SK-N-SH (cell line): ENCODE measurements at regions not wholly inside any gene's neighbourhood (a gene's known extent, or its start where the extent isn't known, plus 50 kb on each side); places are given as distances from the start of the nearest gene placed in this dataset.

Source experiments
- CTCF ChIA-PET: fragments of 300-600, 350-600 bp; formaldehyde crosslinking; extraction: SDS; loops from one replicate; lab custom pipeline; 2021; lab: Yijun Ruan, JAX
- POLR2A ChIA-PET: fragments of 350-600 bp; sonication (Branson Sonifier 250); formaldehyde crosslinking; extraction: SDS; loops from one replicate; lab custom pipeline; 2020; ENCODE audit warnings: antibody characterized with exemption, inconsistent platforms; lab: Yijun Ruan, JAX
- DNase-seq: peaks from one replicate; pipeline ENCODE4 v3.0.0; 2012
- H2AFZ ChIP-seq: fragments of 200-600 bp; sonication (generic); 2 replicates; pipeline ENCODE4 v1.8.1; 2016; ENCODE audit warnings: antibody characterized with exemption, mild to moderate bottlenecking, low read depth
- H3F3A ChIP-seq: fragments of 200-600 bp; sonication (generic); replicated peaks from 2 replicates; pipeline ENCODE3; 2016; ENCODE audit warnings: antibody characterized with exemption, mild to moderate bottlenecking; ENCODE audit not compliant: insufficient read depth
- H3K27ac ChIP-seq, 2 experiments: fragments of 200-500 bp in 1 of 2; fragments of 200-600 bp in 1 of 2; sonication (Bioruptor generic) in 1 of 2; sonication (generic), shearing (Covaris generic) in 1 of 2; 2 replicates each; pipeline versions ENCODE4 v1.5.1 to v1.6.1; 2014 to 2016; ENCODE audit warnings: low read depth in 2 of 2, inconsistent platforms in 1 of 2, low read length in 1 of 2, mild to moderate bottlenecking in 1 of 2, mixed read lengths in 1 of 2
- H3K27me3 ChIP-seq: fragments of 200-600 bp; sonication (generic), shearing (Covaris generic); 2 replicates; pipeline ENCODE4 v1.6.1; 2016; ENCODE audit warnings: mixed run types; ENCODE audit not compliant: insufficient read depth
- H3K36me3 ChIP-seq, 2 experiments: fragments of 200-500 bp in 1 of 2; fragments of 200-600 bp in 1 of 2; sonication (Bioruptor generic) in 1 of 2; sonication (generic) in 1 of 2; replicated peaks in 1 of 2; 2 replicates each; pipeline versions ENCODE3 to v1.5.1; 2014 to 2016; ENCODE audit warnings: low read length in 1 of 2, mild to moderate bottlenecking in 1 of 2; ENCODE audit not compliant: insufficient read depth in 2 of 2, control insufficient read depth in 1 of 2
- H3K4me1 ChIP-seq, 2 experiments: fragments of 200-500 bp in 1 of 2; fragments of 200-600 bp in 1 of 2; sonication (Bioruptor generic) in 1 of 2; sonication (generic), shearing (Covaris generic) in 1 of 2; 2 replicates each; pipeline versions ENCODE4 v1.5.1 to v1.6.1; 2014 to 2016; ENCODE audit warnings: low read depth in 1 of 2, low read length in 1 of 2, mixed run types in 1 of 2; ENCODE audit not compliant: insufficient read depth in 2 of 2, control insufficient read depth in 1 of 2
- H3K4me2 ChIP-seq: fragments of 200-600 bp; sonication (generic), shearing (Covaris generic); 2 replicates; pipeline ENCODE4 v1.6.1; 2017; ENCODE audit warnings: mixed run types
- H3K4me3 ChIP-seq, 2 experiments: fragments of 200-500 bp in 1 of 2; fragments of 200-600 bp in 1 of 2; sonication (Bioruptor generic) in 1 of 2; sonication (generic), shearing (Covaris generic) in 1 of 2; 2 replicates each; pipeline versions ENCODE4 v1.5.1 to v1.8.1; 2014 to 2016; ENCODE audit warnings: low read depth in 2 of 2, inconsistent platforms in 1 of 2, low read length in 1 of 2, mild to moderate bottlenecking in 1 of 2, mixed read lengths in 1 of 2, moderate library complexity in 1 of 2
- H3K79me2 ChIP-seq: fragments of 200-600 bp; sonication (generic); 2 replicates; pipeline ENCODE4 v1.8.1; 2017; ENCODE audit warnings: mild to moderate bottlenecking; ENCODE audit not compliant: insufficient read depth
- H3K9ac ChIP-seq: fragments of 200-600 bp; sonication (generic); 2 replicates; pipeline ENCODE4 v1.6.1; 2017; ENCODE audit warnings: mixed run types
- H3K9me2 ChIP-seq: fragments of 200-600 bp; sonication (generic); 2 replicates; pipeline ENCODE4 v1.6.1; 2017; ENCODE audit warnings: mixed run types
- H3K9me3 ChIP-seq: fragments of 200-600 bp; sonication (generic); 2 replicates; pipeline ENCODE4 v1.6.1; 2017; ENCODE audit warnings: mixed run types, mild to moderate bottlenecking, moderate library complexity
- H4K20me1 ChIP-seq: fragments of 200-600 bp; sonication (generic); 2 replicates; pipeline ENCODE4 v1.6.1; 2017; ENCODE audit warnings: mild to moderate bottlenecking, mixed run types; ENCODE audit not compliant: insufficient read depth
- EZH2phosphoT487 ChIP-seq: fragments of 200-600 bp; sonication (generic); IDR thresholded peaks from 2 replicates; pipeline ENCODE4 v1.6.1; 2017; ENCODE audit warnings: low read depth, mixed run types, mild to moderate bottlenecking, antibody characterized with exemption, moderate library complexity, borderline replicate concordance
- FOXM1 ChIP-seq: IDR thresholded peaks from 2 replicates; pipeline ENCODE4 v1.4.0; 2012; ENCODE audit warnings: low read depth, mild to moderate bottlenecking
- GABPA ChIP-seq: IDR thresholded peaks from 2 replicates; pipeline ENCODE4 v1.4.0; 2012; ENCODE audit warnings: low read depth, mild to moderate bottlenecking
- MAX ChIP-seq: IDR thresholded peaks from 2 replicates; pipeline ENCODE4 v1.4.0; 2012; ENCODE audit warnings: low read depth
- MEF2A ChIP-seq: IDR thresholded peaks from 2 replicates; pipeline ENCODE4 v1.4.0; 2012; ENCODE audit warnings: low read depth, borderline replicate concordance
- MXI1 ChIP-seq: IDR thresholded peaks from 2 replicates; pipeline ENCODE4 v1.6.1; 2012; ENCODE audit warnings: mild to moderate bottlenecking, low read depth, low read length, improper control_type of control experiment
- PBX3 ChIP-seq: IDR thresholded peaks from 2 replicates; pipeline ENCODE4; 2012
- RFX5 ChIP-seq: IDR thresholded peaks from 2 replicates; pipeline ENCODE4 v1.6.1; 2012; ENCODE audit warnings: mild to moderate bottlenecking, improper control_type of control experiment, low read length
- SIN3A ChIP-seq: IDR thresholded peaks from 2 replicates; pipeline ENCODE4 v1.6.1; 2012; ENCODE audit warnings: low read depth, mild to moderate bottlenecking, low read length, moderate library complexity, borderline replicate concordance
- TCF12 ChIP-seq: IDR thresholded peaks from 2 replicates; pipeline ENCODE4 v1.4.0; 2012
- TEAD4 ChIP-seq: IDR thresholded peaks from 2 replicates; pipeline ENCODE4 v1.4.0; 2012; ENCODE audit warnings: mild to moderate bottlenecking, borderline replicate concordance; ENCODE audit not compliant: insufficient read depth
- USF1 ChIP-seq: IDR thresholded peaks from 2 replicates; pipeline ENCODE4 v1.4.0; 2012; ENCODE audit warnings: low read depth, borderline replicate concordance
- YY1 ChIP-seq: IDR thresholded peaks from 2 replicates; pipeline ENCODE4 v1.4.0; 2012; ENCODE audit warnings: low read depth, mild to moderate bottlenecking
- ZBTB33 ChIP-seq: IDR thresholded peaks from 2 replicates; pipeline ENCODE4 v1.4.0; 2012; ENCODE audit warnings: low read depth, borderline replicate concordance
- WGBS: methylation state at CpG from one replicate; pipeline ENCODE4 v1.1.6; 2017; ENCODE audit warnings: low lambda C conversion rate; 5-methylcytosine and 5-hydroxymethylcytosine counted together
- TF ChIP-seq, protein P1 (sequence below): IDR thresholded peaks from 2 replicates; pipeline ENCODE4 v1.6.1; 2012; ENCODE audit warnings: mild to moderate bottlenecking, low read depth, low read length, moderate library complexity

- Histone ChIP-seq H3K4me2 (no peak overlapping the region), H2AFZ (no peak overlapping the region), H3K9me2 (no peaks in the 10 kb centered on the region), H3K27me3 (no peaks in the 10 kb centered on the region), H3F3A (no peaks in the 10 kb centered on the region), H3K79me2 (no peaks in the 10 kb centered on the region), H3K4me3 (no peak overlapping the region), H3K36me3 (no peaks in the 10 kb centered on the region), H3K27ac (no peak overlapping the region), H3K9ac (no peak overlapping the region), H4K20me1 (no peaks in the 10 kb centered on the region), H3K4me1 (peaks cover 0 to 2% of the 10 kb centered on the region in 2 experiments; a peak in 1 of 4 replicates), H3K9me3 (no peaks in the 10 kb centered on the region)
- POLR2A ChIA-PET = interaction anchor here (0.7 kb wide), 1 partner anchor 1029 kb away, joined by 3 read pairs; no protein-coding TSS in a partner anchor
- no peak for DNase-seq
- TF ChIP-seq MAX (no peak), MXI1 (no peak), FOXM1 (no peak), TCF12 (no peak), EZH2phosphoT487 (no peak), TEAD4 (no peak), RFX5 (no peak), ZBTB33 (no peak), PBX3 (no peak), SIN3A (no peak)
- 47% methylated on average over 8 of the region's 8 CpGs for WGBS
- CTCF ChIA-PET = interaction anchor here (0.9 kb wide), 1 partner anchor 69 kb away, joined by 3 read pairs; no protein-coding TSS in a partner anchor
Measured at GRCh38 chr4:79023799-79024770, 84.8 kb upstream of the PAQR3 start.

DNA sequence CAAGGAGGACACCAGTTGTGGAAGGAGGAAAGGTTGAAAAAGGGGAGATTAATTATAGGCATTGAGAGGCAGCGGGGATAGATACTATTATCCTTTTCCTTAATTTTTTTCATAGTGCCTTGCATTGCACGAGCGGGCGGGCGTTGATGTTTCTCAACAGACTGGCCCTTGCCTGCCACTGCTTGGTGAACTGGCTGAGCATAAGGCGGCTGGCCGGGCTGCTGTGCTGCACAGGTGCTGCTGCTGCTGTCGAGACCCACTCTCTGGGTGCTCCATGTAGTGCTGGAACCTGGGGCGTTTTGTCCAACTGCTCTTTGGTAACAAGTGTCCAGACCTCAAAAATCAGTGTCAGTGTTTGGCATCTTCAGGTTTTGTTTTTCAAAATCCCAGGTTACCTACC lies 83.3 kb upstream of the PAQR3 start:
- 72% methylated on average over 8 of the region's 9 CpGs for WGBS

More for the DNA sequence above, 83.3 kb upstream of the PAQR3 start:
- Histone ChIP-seq H3K9ac (no peak overlapping the region), H3K4me3 (no peak overlapping the region), H3K27ac (no peak overlapping the region), H3K36me3 (no peaks in the 10 kb centered on the region), H2AFZ (no peak overlapping the region), H3K4me1 (peaks cover 0 to 2% of the 10 kb centered on the region in 2 experiments; a peak in 1 of 4 replicates), H3K27me3 (no peaks in the 10 kb centered on the region), H3K4me2 (no peak overlapping the region), H4K20me1 (no peaks in the 10 kb centered on the region), H3K9me3 (no peaks in the 10 kb centered on the region), H3K9me2 (no peaks in the 10 kb centered on the region), H3K79me2 (no peaks in the 10 kb centered on the region), H3F3A (no peaks in the 10 kb centered on the region)
- POLR2A ChIA-PET = no interaction called here
- TF ChIP-seq GABPA (no peak), TCF12 (no peak), YY1 (no peak), MEF2A (no peak), SIN3A (no peak), USF1 (no peak), PBX3 (no peak)
- TF ChIP-seq, protein P1, sequence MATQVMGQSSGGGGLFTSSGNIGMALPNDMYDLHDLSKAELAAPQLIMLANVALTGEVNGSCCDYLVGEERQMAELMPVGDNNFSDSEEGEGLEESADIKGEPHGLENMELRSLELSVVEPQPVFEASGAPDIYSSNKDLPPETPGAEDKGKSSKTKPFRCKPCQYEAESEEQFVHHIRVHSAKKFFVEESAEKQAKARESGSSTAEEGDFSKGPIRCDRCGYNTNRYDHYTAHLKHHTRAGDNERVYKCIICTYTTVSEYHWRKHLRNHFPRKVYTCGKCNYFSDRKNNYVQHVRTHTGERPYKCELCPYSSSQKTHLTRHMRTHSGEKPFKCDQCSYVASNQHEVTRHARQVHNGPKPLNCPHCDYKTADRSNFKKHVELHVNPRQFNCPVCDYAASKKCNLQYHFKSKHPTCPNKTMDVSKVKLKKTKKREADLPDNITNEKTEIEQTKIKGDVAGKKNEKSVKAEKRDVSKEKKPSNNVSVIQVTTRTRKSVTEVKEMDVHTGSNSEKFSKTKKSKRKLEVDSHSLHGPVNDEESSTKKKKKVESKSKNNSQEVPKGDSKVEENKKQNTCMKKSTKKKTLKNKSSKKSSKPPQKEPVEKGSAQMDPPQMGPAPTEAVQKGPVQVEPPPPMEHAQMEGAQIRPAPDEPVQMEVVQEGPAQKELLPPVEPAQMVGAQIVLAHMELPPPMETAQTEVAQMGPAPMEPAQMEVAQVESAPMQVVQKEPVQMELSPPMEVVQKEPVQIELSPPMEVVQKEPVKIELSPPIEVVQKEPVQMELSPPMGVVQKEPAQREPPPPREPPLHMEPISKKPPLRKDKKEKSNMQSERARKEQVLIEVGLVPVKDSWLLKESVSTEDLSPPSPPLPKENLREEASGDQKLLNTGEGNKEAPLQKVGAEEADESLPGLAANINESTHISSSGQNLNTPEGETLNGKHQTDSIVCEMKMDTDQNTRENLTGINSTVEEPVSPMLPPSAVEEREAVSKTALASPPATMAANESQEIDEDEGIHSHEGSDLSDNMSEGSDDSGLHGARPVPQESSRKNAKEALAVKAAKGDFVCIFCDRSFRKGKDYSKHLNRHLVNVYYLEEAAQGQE = no peak
- no peak for DNase-seq
- CTCF ChIA-PET = no interaction called here
